MM.1S (cell line): ENCODE measurements at regions not wholly inside any gene's neighbourhood (a gene's known extent, or its start where the extent isn't known, plus 50 kb on each side); places are given as distances from the start of the nearest gene placed in this dataset.

ENCODE experiments used
- CTCF ChIP-seq: fragments of 300-600 bp; sonication (generic); IDR thresholded peaks from 2 replicates; pipeline ENCODE4 v1.5.1; 2016; ENCODE audit warnings: antibody characterized with exemption, low read length, mixed read lengths
- EZH2 ChIP-seq: fragments of 300-600 bp; sonication (generic); optimal IDR thresholded peaks from 2 replicates; pipeline ENCODE3; 2017; ENCODE audit warnings: low read depth, mild to moderate bottlenecking, antibody characterized with exemption, low read length, mixed read lengths
- EZH2phosphoT487 ChIP-seq: fragments of 300-600 bp; sonication (generic); IDR thresholded peaks from 2 replicates; pipeline ENCODE4 v1.6.1; 2018; ENCODE audit warnings: antibody characterized with exemption, low read length

DNA sequence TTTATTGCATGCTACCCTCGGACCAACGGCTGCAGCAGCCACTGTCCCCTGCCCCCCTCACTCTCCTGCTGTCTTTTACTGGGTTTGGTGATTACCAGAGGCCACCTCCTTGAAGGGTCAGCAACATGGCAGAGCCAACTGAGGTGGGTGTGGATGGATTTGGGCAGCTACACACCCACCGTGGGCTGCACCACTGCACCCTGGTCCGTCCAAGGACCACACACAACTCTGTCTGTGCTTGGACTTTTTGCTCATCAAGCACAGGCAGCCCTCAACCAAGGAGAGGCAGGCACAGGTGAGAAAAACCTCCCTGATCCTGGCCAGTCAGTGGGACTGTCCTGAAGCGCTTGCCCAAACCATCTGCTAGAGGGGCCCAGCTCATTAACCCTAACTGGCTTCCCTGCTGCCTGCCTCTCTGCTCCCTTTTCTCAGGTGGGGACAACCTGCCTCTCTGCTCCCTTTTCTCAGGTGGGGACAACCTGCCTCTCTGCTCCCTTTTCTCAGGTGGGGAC is 239.5 kb upstream of the PITRM1 start:
- TF ChIP-seq CTCF (no peak), EZH2phosphoT487 (no peak), EZH2 (no peak)
